ENCODE measurements at regions not wholly inside any gene's neighbourhood (a gene's known extent, or its start where the extent isn't known, plus 50 kb on each side); places are given as distances from the start of the nearest gene placed in this dataset.

- DNase-seq (ENCODE audit: extremely low spot score), result no peak
- ChIA-PET POLR2A (no interaction called here), CTCF (no interaction called here)
- no peak for TF ChIP-seq HDGF (IDR thresholded peaks at IDR 0.05; ENCODE audit: borderline replicate concordance)
- TF ChIP-seq FOXK2 (IDR thresholded peaks at IDR 0.05), result no peak
- no peak for TF ChIP-seq PKNOX1 (IDR thresholded peaks at IDR 0.05)
- TF ChIP-seq BHLHE40 (IDR thresholded peaks at IDR 0.05; ENCODE audit: borderline replicate concordance), result no peak
- TF ChIP-seq NFRKB (IDR thresholded peaks at IDR 0.05), result no peak
- TF ChIP-seq FOXA1 (IDR thresholded peaks at IDR 0.05), result no peak
- TF ChIP-seq ZNF384 (IDR thresholded peaks at IDR 0.05), result no peak
- no peak for TF ChIP-seq CTBP1 (IDR thresholded peaks at IDR 0.05; ENCODE audit: borderline replicate concordance)
- no peak for TF ChIP-seq ELF4 (IDR thresholded peaks at IDR 0.05)
- TF ChIP-seq LEF1 (IDR thresholded peaks at IDR 0.05; ENCODE audit: borderline replicate concordance), result no peak
- TF ChIP-seq TARDBP (IDR thresholded peaks at IDR 0.05), result no peak
- no peak for TF ChIP-seq L3MBTL2 (conservative IDR thresholded peaks at IDR 0.05)
- TF ChIP-seq FOXM1 (IDR thresholded peaks at IDR 0.05; ENCODE audit: borderline replicate concordance), result no peak
These were observed 2392.1 kb upstream of the RAG2 start for GRCh38 chr11:38990139-38990538.

- TF ChIP-seq TARDBP (IDR thresholded peaks at IDR 0.05) (no peak), NFRKB (IDR thresholded peaks at IDR 0.05) (no peak), FOXK2 (IDR thresholded peaks at IDR 0.05) (no peak), SUZ12 (IDR thresholded peaks at IDR 0.05) (no peak), BHLHE40 (IDR thresholded peaks at IDR 0.05; ENCODE audit: borderline replicate concordance) (no peak), SP1 (IDR thresholded peaks at IDR 0.05) (no peak), FOXA1 (IDR thresholded peaks at IDR 0.05) (no peak), FOXM1 (IDR thresholded peaks at IDR 0.05; ENCODE audit: borderline replicate concordance) (no peak), CTBP1 (IDR thresholded peaks at IDR 0.05; ENCODE audit: borderline replicate concordance) (no peak), ZNF384 (IDR thresholded peaks at IDR 0.05) (no peak), HDGF (IDR thresholded peaks at IDR 0.05; ENCODE audit: borderline replicate concordance) (no peak), ELF4 (IDR thresholded peaks at IDR 0.05) (no peak), LEF1 (IDR thresholded peaks at IDR 0.05; ENCODE audit: borderline replicate concordance) (no peak), L3MBTL2 (conservative IDR thresholded peaks at IDR 0.05) (no peak), ARNT (IDR thresholded peaks at IDR 0.05) (no peak), PKNOX1 (IDR thresholded peaks at IDR 0.05) (no peak)
- DNase-seq (ENCODE audit: extremely low spot score), result no peak
- ChIA-PET CTCF (no interaction called here), POLR2A (no interaction called here)
These were observed 2390.9 kb upstream of the RAG2 start for GRCh38 chr11:38988908-38989307.

GRCh38 chr11:38972220-38972619, 2374.2 kb upstream of the RAG2 start:
- TF ChIP-seq SUZ12 (IDR thresholded peaks at IDR 0.05) (no peak), TARDBP (IDR thresholded peaks at IDR 0.05) (no peak), NFRKB (IDR thresholded peaks at IDR 0.05) (no peak), ELF4 (IDR thresholded peaks at IDR 0.05) (no peak), FOXK2 (IDR thresholded peaks at IDR 0.05) (no peak), LEF1 (IDR thresholded peaks at IDR 0.05; ENCODE audit: borderline replicate concordance) (no peak), ARNT (IDR thresholded peaks at IDR 0.05) (no peak), BHLHE40 (IDR thresholded peaks at IDR 0.05; ENCODE audit: borderline replicate concordance) (no peak), PKNOX1 (IDR thresholded peaks at IDR 0.05) (no peak), CTBP1 (IDR thresholded peaks at IDR 0.05; ENCODE audit: borderline replicate concordance) (no peak), L3MBTL2 (conservative IDR thresholded peaks at IDR 0.05) (no peak), FOXM1 (IDR thresholded peaks at IDR 0.05; ENCODE audit: borderline replicate concordance) (no peak), HDGF (IDR thresholded peaks at IDR 0.05; ENCODE audit: borderline replicate concordance) (no peak), SP1 (IDR thresholded peaks at IDR 0.05) (no peak), ZNF384 (IDR thresholded peaks at IDR 0.05) (no peak), FOXA1 (IDR thresholded peaks at IDR 0.05) (no peak)
- ChIA-PET CTCF (no interaction called here), POLR2A (no interaction called here)
- DNase-seq (ENCODE audit: extremely low spot score), result no peak

- ChIA-PET POLR2A (no interaction called here), CTCF (no interaction called here)
- TF ChIP-seq SUZ12 (IDR thresholded peaks at IDR 0.05) (no peak), FOXK2 (IDR thresholded peaks at IDR 0.05) (no peak), BHLHE40 (IDR thresholded peaks at IDR 0.05; ENCODE audit: borderline replicate concordance) (no peak), TARDBP (IDR thresholded peaks at IDR 0.05) (no peak), SP1 (IDR thresholded peaks at IDR 0.05) (no peak), CTBP1 (IDR thresholded peaks at IDR 0.05; ENCODE audit: borderline replicate concordance) (no peak), HDGF (IDR thresholded peaks at IDR 0.05; ENCODE audit: borderline replicate concordance) (no peak), LEF1 (IDR thresholded peaks at IDR 0.05; ENCODE audit: borderline replicate concordance) (no peak), FOXA1 (IDR thresholded peaks at IDR 0.05) (no peak), L3MBTL2 (conservative IDR thresholded peaks at IDR 0.05) (no peak)
- DNase-seq (ENCODE audit: extremely low spot score), result no peak
These were observed 2373.1 kb upstream of the RAG2 start for GRCh38 chr11:38971141-38971540.

- DNase-seq (ENCODE audit: extremely low spot score), result no peak
- ChIA-PET POLR2A (no interaction called here), CTCF (interaction anchor here (0.7 kb wide), 1 partner anchor 1592 kb away, joined by 3 read pairs; no protein-coding TSS in a partner anchor)
- TF ChIP-seq PKNOX1 (IDR thresholded peaks at IDR 0.05) (no peak), FOXM1 (IDR thresholded peaks at IDR 0.05; ENCODE audit: borderline replicate concordance) (no peak), SUZ12 (IDR thresholded peaks at IDR 0.05) (no peak), LEF1 (IDR thresholded peaks at IDR 0.05; ENCODE audit: borderline replicate concordance) (no peak), ZNF384 (IDR thresholded peaks at IDR 0.05) (no peak), ARNT (IDR thresholded peaks at IDR 0.05) (no peak), TARDBP (IDR thresholded peaks at IDR 0.05) (no peak), ELF4 (IDR thresholded peaks at IDR 0.05) (no peak), FOXA1 (IDR thresholded peaks at IDR 0.05) (no peak), NFRKB (IDR thresholded peaks at IDR 0.05) (no peak), L3MBTL2 (conservative IDR thresholded peaks at IDR 0.05) (no peak), SP1 (IDR thresholded peaks at IDR 0.05) (no peak), FOXK2 (IDR thresholded peaks at IDR 0.05) (no peak), HDGF (IDR thresholded peaks at IDR 0.05; ENCODE audit: borderline replicate concordance) (no peak), CTBP1 (IDR thresholded peaks at IDR 0.05; ENCODE audit: borderline replicate concordance) (no peak), BHLHE40 (IDR thresholded peaks at IDR 0.05; ENCODE audit: borderline replicate concordance) (no peak)
These were observed 2370.9 kb upstream of the RAG2 start for GRCh38 chr11:38968951-38969350.
